Stimulated activated CD4-positive, alpha-beta T cell treated with anti-CD3 and anti-CD28 coated beads, Interleukin-12 subunit alpha, Interleukin-12 subunit beta, amount 100 ng/mL, for 24 hours (primary cell): ENCODE measurements at regions not wholly inside any gene's neighbourhood (a gene's known extent, or its start where the extent isn't known, plus 50 kb on each side); places are given as distances from the start of the nearest gene placed in this dataset.
"Not testable (repeated sequence)": the region's sequence is repeated elsewhere in the genome, so short reads cannot be mapped to it uniquely, and the experiment has no call there.

Experiments
- DNase-seq, 2 experiments: peaks; one replicate each; pipeline ENCODE4 v3.0.0-alpha.2; 2020; ENCODE audit warnings: low read depth in 2 of 2

DNA sequence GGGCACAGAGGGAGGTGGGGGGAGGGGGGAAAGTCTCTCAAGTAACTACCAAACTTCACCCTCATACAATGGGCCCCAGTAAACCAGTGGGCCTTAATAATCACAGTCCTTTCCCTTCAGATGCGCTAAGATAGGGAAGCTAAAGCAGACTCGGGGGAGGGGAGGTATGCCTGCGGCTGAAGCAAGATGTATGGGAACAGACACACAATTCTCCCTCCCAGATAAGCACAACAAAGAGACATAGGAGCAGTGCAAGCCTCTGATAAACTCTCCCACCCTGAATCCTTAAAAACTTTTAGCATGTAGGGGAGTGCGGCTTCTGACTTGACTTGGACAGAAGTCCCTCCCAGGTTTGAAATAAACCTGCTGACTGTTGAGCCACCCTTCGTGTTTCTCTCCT lies 54.7 kb downstream of the PROP1 start:
- DNase-seq, result not testable (repeated sequence)

- DNase-seq, result peak in 1 of 2 experiments; percentile 27
These were observed 56.5 kb downstream of the PROP1 start for GRCh38 chr5:177939246-177940171.

DNA sequence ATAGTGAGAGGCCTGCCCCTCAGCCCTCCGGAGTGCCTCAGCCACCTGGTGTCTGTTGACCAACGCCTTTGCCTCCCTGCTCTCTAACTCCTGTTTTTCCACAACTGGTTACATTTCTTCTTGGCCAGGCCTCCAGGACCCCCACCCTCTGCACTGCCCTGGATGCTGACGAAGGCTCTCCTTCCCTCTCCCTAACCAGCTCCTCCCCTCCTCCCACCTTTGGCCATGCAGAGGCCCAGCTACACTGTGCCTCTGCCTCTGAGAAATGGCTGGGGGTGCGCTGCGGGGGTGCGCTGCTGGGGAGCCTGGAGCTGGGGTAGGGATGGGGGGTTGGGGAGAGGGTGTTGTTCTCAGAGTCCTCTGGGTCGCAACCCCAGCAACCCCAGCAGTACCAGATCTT lies 57.3 kb downstream of the PROP1 start:
- not testable (repeated sequence) for DNase-seq

DNA sequence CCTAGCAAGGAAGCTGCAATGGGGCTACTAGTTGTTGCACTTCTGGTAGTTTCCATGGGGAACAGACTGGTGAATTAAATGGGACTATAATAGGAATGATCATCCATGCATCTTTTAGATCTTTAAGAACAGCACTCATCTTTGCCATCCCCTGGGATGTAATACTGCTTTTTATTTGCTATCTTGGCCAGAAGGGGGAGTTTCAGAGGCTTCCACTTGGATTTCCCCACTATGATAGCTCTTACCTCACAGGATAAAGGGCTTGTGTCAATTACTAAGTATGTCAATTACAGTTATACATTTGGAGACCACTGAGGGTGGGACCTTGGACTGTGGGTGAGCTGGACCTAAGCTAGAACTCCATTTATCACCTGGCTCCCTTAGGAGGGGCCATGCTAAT lies 61.8 kb downstream of the PROP1 start:
- DNase-seq, result not testable (repeated sequence)

GRCh38 chr5:177930269-177931022 lies 65.6 kb downstream of the PROP1 start:
- not testable (repeated sequence) for DNase-seq

DNA sequence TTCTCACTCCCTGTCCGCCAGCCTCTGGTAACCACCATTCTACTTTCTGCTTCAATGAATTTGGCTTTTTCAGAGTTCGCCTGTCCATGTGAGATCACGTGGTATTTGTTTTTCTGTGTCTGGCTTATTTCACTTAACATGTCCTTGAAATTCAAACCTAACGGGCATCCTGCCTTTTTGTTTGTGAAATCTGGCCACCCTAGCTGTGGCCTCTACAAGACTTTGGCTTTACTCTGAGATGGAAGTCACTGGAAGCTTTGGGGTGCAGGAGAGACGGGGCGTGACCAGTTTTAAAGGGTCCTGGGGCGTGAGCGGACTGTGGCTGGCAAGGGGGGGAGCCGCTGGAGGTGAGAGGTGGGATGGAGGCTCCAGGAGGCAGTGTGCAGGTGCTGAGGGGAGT lies 66.4 kb downstream of the PROP1 start:
- DNase-seq, result not testable (repeated sequence)

GRCh38 chr5:177927500-177927899 lies 68.5 kb downstream of the PROP1 start:
- not testable (repeated sequence) for DNase-seq

DNA sequence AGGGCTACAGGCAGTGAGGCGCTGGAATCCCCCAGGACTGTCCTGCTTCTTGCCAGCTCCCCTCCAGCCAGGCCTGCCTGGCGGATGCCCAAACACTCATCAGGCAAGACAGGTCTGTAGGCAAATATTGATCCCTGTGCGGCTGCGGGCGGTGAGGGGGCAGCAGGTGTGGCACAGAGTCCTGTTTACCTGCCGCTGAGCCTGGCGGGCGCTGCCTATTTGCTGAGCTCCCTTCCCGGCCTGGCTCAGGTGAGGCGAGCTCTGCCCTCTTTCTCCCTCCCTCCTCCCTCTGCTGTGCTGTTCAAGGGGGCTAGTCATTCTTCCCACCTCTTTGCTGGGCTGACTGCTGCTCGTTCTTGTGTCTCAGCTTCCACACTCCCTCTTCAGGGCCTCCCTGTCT lies 71.5 kb downstream of the PROP1 start:
- DNase-seq, result not testable (repeated sequence)

- DNase-seq, result not testable (repeated sequence)
These were observed 72.2 kb downstream of the PROP1 start for GRCh38 chr5:177923837-177924236.

DNA sequence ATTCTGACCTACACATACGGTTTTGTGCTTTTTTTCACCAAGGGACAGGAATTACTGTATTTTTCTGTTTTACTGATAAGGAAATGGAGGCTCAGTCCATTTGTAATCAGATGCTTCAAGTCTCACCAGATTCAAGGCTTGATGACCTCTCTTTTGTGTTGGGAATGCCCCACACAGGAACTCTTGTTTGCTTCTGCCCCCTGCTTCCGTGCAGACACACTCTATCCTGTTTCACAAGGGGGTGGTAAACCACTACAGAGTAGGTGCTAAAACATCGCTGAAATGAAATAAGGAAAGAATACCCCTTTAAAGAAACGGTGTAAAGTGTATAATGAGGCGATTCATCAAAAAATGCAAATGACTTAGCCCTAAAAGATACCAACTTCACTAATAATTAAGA lies 72.9 kb downstream of the PROP1 start:
- not testable (repeated sequence) for DNase-seq

GRCh38 chr5:177909261-177909660 lies 86.8 kb downstream of the PROP1 start:
- not testable (repeated sequence) for DNase-seq

GRCh38 chr5:177902806-177903205 lies 93.2 kb downstream of the PROP1 start:
- DNase-seq, result not testable (repeated sequence)

DNA sequence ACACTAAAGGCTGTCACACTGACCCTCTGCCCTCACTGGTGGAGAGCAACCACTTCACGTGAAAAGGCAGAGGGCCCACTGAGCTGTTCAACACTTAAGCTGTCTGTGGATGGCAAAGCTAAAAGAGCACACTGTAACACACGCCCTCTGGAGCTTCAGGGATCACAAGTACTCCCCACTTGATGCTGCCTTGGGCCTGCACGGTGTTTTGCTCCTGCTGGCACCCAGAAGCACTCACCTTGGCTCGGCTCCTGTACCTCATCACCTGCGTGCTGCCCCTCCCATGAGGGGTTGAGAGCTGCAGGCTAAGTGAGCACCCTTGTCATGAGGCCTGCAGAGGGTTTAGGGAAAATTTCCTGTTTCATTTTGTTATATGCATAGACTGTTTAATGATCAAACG lies 96.0 kb downstream of the PROP1 start:
- DNase-seq, result not testable (repeated sequence)

DNA sequence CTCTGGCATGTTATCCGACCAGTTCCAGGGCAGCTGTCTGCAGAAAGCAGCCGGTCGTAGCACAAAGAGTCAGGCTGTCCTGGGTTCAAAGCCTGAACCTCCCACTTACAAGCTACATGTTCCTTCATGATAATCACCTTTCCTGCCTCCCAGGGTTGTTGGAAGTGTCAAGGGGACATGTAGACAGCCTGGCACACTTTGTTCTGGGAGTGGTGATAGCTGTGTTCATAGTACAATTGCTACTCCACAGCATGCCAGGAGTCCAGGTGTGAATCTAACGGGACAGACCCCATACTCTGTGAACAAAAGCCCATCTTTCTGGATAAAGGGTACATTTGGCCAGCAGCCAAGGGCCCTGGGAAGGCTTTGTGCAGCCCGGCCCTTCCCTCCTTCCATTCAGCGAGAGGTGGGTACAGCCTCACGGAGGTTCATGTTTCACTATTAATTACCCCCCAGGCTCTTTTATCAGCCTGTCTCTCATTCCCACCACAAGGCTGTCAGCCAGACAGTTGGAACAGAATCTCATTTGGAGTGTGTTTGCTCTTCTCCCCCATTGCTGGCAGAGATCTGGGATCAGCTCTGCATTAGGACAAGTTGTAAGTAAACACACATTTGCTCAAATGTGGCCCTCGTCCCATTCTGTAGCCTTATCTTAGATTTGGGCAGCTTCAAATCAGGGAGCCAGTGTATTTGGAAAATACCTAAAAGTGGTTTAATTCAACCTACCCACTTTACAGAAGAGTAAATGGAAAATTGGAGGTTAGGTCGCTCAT lies 101.2 kb downstream of the PROP1 start:
- not testable (repeated sequence) for DNase-seq

- not testable (repeated sequence) for DNase-seq
These were observed 103.7 kb downstream of the PROP1 start for GRCh38 chr5:177892357-177892665.

- peak in 1 of 2 experiments; percentile 5 for DNase-seq
These were observed 104.3 kb downstream of the PROP1 start for GRCh38 chr5:177891547-177892356.

DNA sequence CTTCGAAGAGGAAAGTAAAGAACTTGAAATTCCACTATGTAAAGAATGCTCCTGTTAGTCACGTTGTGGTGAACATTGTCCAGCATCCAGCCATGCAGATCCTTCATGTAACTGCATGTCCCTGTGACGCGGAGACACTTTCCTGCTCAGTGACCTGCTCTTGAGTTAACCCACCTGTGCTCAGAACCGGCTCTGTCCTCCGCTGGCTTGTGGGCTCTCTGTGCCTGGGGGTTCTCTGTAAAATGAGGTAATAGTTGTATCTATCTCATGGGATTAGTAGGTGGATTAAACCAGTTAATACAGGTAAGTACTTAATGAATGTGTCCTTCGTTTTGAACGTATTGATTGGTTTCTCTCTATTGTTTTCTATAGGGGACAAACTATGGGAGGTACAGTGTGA lies 100.6 kb upstream of the FAM153A start:
- DNase-seq, result not testable (repeated sequence)

DNA sequence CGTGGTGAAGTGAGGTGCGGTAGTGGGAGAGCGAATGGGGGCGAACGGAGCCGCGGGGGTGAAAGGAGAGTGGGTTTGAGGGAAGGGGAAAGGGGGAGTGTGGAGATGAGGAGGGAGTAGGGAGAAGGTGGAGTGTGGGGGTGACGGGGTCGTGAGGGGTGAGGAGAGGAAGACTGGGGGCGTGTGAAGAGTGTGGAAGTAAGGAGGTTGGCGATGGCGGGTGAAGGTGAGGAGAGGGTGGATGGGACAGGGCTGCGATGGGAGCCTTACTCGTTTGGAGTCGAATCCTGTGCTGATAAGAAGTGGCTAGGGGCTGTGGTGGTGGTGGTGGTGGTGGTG lies 93.2 kb upstream of the FAM153A start:
- DNase-seq, result not testable (repeated sequence)

GRCh38 chr5:177875013-177875899 lies 92.6 kb upstream of the FAM153A start:
- DNase-seq, result not testable (repeated sequence)

DNA sequence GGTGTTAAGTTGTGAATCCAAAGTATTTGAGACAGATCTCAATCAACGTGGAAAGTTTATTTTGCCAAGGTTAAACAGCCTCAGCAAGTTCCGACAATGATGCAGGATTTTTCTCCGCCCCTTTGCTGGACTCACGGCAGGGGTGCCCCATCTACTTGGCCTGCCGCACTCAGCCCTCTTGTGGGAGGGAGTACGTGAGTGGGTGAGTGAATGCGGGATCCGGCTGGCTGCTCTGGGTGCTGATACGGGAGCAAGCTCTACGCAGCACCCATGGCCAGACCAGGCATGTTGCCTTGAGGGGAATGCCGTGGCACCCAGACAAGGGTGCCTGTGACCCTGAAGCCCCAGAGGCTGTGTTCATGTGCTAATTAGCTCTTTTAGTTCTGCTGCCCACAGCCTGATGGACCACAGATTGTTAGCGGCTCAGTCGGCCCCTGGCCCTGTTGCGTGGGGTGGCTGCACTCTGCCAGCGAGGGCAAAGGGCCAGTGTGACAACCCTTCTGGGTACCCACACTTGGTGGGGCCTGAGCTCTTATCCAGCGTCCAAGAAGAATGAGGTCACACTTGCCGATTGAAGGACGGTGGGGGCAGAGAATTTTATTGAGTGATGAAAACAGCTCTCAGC lies 81.2 kb upstream of the FAM153A start:
- not testable (repeated sequence) for DNase-seq
